HG03159 (cell line): ENCODE measurements at regions not wholly inside any gene's neighbourhood (a gene's known extent, or its start where the extent isn't known, plus 50 kb on each side); places are given as distances from the start of the nearest gene placed in this dataset.
A peak's percentile ranks its signal among the peaks of the same experiment; 100 is the strongest.

ENCODE experiments used
- ATAC-seq: cut with Tn5 transposase; IDR thresholded peaks from one replicate; pipeline ENCODE4 v1.9.1; 2021; ENCODE audit warnings: mild to moderate bottlenecking, moderate library complexity; ENCODE audit not compliant: unreplicated experiment

- no peak for ATAC-seq
Observed at GRCh38 chr12:11946161-11946560, 124.6 kb upstream of the BCL2L14 start.

- ATAC-seq: no peak
Observed at GRCh38 chr12:11947213-11947612, 123.5 kb upstream of the BCL2L14 start.

- no peak for ATAC-seq
Observed at GRCh38 chr12:11949738-11950411, 120.9 kb upstream of the BCL2L14 start.

- ATAC-seq: no peak
Observed at GRCh38 chr12:11951209-11951608, 119.5 kb upstream of the BCL2L14 start.

- no peak for ATAC-seq
Observed at GRCh38 chr12:11953523-11953922, 117.2 kb upstream of the BCL2L14 start.

GRCh38 chr12:11954181-11954580 lies 116.6 kb upstream of the BCL2L14 start:
- ATAC-seq: no peak

GRCh38 chr12:11958221-11959091 lies 112.3 kb upstream of the BCL2L14 start:
- no peak for ATAC-seq

- ATAC-seq: no peak
Observed at GRCh38 chr12:11959117-11959823, 111.5 kb upstream of the BCL2L14 start.

GRCh38 chr12:11960646-11961045 lies 110.1 kb upstream of the BCL2L14 start:
- ATAC-seq: no peak

- no peak for ATAC-seq
Observed at GRCh38 chr12:11961686-11962085, 109.1 kb upstream of the BCL2L14 start.

GRCh38 chr12:11962860-11963259 lies 107.9 kb upstream of the BCL2L14 start:
- ATAC-seq: no peak

GRCh38 chr12:11963841-11964471 lies 106.8 kb upstream of the BCL2L14 start:
- no peak for ATAC-seq

- ATAC-seq: no peak
Observed at GRCh38 chr12:11965258-11965910, 105.4 kb upstream of the BCL2L14 start.

GRCh38 chr12:11967376-11968047 lies 103.2 kb upstream of the BCL2L14 start:
- ATAC-seq: no peak

GRCh38 chr12:11968048-11968383 lies 102.7 kb upstream of the BCL2L14 start:
- no peak for ATAC-seq

- ATAC-seq: no peak
Observed at GRCh38 chr12:11968516-11968915, 102.2 kb upstream of the BCL2L14 start.

GRCh38 chr12:11969437-11970154 lies 101.1 kb upstream of the BCL2L14 start:
- ATAC-seq: peak; percentile 72

- no peak for ATAC-seq
Observed at GRCh38 chr12:11970155-11970520, 100.6 kb upstream of the BCL2L14 start.

- no peak for ATAC-seq
Observed at GRCh38 chr12:11973396-11973795, 97.3 kb upstream of the BCL2L14 start.

GRCh38 chr12:11976005-11976404 lies 94.7 kb upstream of the BCL2L14 start:
- no peak for ATAC-seq
